ENCODE measurements at regions not wholly inside any gene's neighbourhood (a gene's known extent, or its start where the extent isn't known, plus 50 kb on each side); places are given as distances from the start of the nearest gene placed in this dataset.
"Not testable (repeated sequence)": the region's sequence is repeated elsewhere in the genome, so short reads cannot be mapped to it uniquely, and the experiment has no call there.

DNA sequence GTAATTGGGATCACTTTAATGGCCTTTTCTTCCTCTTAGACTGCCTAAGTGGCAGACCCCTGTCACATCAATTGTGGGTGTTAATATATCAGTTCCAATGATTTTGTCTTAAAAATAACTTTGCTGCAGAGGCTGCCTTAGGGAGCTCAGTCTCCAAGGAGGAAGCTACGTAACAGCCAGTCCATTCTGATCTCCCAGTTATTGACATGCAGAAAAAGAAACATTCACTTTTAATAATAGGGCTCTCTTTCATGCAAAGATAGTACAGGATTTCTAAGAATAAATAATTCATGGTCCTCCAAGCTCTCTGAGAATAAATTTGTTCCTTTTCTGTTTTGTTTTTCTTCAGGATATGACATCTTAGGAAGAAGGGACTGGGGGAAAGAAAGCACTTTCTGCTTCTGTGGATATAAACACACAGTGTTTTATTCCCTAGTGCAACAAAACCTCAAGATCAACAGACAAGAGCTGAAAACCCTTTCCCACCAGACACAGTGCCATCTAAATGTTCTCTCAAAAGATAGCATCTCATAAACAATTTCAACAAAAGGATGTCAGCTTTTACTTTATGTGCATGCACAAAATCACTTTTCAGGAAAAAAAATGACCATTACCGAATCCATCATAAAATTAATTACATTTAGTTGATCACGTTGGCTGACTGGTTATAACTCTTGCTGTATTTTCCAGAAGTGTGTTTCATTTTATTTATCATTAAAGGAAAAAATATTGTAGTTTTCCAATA, 372.4 kb upstream of the SLC7A11 start:
- DNase-seq, result no peak

GRCh38 chr4:138612428-138612827, 370.3 kb upstream of the SLC7A11 start:
- DNase-seq, result no peak

DNA sequence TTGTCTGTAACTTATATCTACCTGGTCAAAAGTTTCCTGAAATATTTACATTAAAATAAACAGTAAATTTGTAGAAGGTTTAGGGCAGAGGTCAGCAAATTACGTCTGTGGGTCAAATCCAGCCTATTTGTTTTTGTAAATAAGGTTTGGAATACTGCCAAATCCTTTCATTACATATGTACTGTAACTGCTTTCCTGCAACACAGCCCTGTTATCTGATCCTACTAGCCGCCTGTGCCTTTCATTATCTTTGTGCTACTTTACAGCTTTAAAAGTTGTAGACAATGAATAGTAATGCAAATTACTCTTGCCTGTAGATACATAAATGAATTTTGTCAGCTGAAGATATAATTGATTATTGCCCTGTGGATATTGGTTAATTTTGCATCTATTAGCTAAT, 369.6 kb upstream of the SLC7A11 start:
- no peak for DNase-seq

DNA sequence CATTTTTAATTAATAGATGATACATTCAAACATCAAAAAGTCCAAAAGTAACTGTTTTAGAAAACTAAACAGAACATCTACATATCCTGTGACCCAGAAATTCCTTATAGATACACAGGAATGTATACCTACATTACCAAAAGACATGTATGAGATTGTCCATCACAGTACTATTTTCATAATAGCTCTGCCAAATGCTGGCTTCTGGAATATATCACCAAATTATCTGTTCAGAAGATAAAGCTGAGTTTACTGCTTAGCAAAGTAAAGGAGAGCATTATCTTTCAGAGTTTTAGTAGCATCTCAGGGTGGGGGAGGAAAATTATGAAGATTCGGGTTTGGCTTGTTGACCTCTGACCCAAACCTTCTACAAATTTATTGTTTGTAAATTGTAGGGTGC, 368.9 kb upstream of the SLC7A11 start:
- no peak for DNase-seq

DNA sequence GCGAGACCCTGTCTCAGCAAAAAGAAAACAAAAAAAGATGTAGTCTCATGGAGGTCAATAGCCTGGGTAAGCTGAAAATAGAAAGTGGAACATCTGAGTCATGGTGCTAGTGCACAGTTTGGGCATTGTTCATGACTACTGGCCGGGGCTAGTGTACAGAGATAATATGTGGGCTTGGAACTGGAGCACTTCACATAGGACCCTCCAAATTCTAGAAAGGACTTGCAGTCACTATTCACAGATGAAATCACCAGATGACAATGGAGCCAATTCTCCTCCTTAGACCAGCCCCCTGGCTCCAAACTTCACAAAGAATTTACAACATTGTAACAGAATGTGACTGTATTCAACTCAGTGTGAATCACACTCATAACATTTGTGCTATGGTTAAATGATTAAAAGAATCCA, 367.8 kb upstream of the SLC7A11 start:
- no peak for DNase-seq

GRCh38 chr4:138604556-138604955, 362.4 kb upstream of the SLC7A11 start:
- no peak for DNase-seq

- DNase-seq, result no peak
Observed at GRCh38 chr4:138602664-138603063, 360.5 kb upstream of the SLC7A11 start.

- DNase-seq, result no peak
Observed at GRCh38 chr4:138599965-138600364, 357.8 kb upstream of the SLC7A11 start.

- no peak for DNase-seq
Observed at GRCh38 chr4:138598226-138598625, 356.1 kb upstream of the SLC7A11 start.

DNA sequence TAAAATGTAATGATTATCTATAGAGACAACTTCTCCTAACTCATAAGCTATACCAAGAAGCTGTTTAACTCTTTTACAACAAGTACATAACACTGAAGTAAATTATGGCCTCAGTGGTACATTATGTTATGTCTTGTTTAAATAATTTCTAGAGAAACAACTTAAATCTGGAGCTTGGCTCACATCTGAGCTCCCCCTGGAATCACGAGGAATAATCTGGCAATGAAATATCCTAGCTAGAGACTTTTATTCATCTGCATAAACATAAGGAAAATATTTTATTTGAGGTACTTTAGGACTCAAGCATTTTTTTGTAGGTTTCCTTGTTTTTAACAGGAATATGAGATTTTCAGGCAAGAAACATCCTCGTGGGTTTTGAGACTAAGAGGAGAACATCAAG, 354.7 kb upstream of the SLC7A11 start:
- no peak for DNase-seq

DNA sequence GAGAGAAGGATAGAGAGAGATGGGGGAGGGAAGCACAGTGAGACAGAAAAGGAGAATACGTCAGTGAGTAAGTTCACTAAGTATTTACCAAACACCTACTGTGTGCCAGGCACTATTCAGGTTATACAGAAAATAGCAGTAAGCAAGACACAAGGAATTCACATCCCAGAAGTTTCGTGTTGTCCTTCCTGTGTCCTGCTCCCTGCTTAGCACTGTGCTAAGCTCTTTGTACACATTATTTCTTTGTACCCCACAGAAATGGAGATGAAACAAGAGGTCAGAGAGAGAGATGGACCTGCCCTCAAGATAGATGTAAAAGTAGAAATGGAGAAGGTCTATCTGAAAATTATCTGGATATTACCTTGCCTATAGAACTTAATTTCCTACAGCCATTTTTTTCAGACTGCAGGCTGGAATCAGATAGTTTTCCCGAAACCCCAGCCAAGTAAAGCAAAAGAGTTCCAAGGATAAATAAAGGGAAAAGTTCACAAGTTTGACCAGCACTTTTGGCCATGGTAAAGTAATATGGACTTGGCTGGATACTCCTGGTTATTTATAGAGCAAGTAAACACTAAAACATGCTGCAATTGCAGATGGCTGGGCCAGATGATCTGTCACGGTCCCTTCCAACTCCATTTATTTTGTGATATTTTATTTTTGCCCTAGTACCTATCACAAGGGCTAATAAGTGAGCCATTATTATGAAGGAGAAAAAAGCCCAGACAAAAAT, 353.7 kb upstream of the SLC7A11 start:
- peak; percentile 47 for DNase-seq

DNA sequence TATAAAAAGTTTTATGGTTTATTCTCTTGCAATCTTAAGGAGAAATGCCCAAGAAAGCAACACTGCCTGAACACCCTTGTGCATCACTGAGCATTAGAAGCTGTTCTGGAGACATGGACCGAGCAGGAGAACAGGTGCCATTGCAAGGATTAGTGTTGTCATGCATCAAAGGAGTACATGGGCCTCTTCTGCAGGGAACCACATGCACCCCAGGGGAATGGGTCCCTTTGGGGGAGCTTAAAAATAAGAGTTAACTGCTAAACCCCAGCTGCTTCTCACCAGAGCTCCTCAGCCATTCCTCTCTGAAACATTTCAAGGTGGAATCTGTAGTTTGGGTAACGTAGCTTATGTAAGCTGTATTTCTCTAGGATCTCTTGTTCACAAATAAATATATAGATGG, 353.0 kb upstream of the SLC7A11 start:
- no peak for DNase-seq

GRCh38 chr4:138592796-138593195, 350.6 kb upstream of the SLC7A11 start:
- DNase-seq, result no peak

DNA sequence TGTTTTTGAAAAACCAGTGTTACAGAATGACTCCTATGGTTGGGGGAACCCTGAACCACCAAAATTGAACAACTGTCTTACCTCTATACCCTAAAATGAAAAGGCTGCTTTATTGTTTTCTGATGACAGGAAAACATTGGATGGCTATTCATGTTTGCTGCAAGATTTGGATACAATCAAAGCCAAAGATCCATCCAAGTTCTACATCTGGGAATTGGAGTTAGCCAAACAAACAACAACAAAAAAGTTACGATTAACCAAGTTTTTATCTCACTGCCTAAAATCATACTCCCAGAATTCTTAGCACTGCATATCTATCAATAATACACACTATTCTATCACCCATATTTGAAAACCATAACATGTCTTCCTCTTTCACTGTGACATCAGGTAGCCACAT, 349.7 kb upstream of the SLC7A11 start:
- no peak for DNase-seq

DNA sequence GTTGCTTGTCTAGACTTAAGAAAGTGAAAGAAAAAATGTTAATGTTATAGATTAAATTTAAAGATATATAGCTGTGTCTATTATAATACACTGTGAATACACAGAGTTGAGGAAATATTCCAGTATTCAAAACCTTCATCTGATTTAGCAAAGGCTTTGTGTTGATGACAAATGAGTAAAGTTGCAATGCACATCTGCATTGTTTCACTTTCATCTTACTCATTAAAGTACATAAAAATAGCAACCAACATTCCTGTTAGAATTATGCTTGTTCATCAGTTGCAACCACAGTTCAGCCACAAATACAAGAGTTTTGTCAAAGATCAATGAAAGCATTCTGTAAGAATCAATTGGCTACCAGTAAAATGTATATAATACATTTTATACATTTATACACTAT, 346.4 kb upstream of the SLC7A11 start:
- DNase-seq, result no peak

- DNase-seq, result no peak
Observed at GRCh38 chr4:138579146-138579545, 337.0 kb upstream of the SLC7A11 start.

- not testable (repeated sequence) for DNase-seq
Observed at GRCh38 chr4:138577826-138578225, 335.7 kb upstream of the SLC7A11 start.

DNA sequence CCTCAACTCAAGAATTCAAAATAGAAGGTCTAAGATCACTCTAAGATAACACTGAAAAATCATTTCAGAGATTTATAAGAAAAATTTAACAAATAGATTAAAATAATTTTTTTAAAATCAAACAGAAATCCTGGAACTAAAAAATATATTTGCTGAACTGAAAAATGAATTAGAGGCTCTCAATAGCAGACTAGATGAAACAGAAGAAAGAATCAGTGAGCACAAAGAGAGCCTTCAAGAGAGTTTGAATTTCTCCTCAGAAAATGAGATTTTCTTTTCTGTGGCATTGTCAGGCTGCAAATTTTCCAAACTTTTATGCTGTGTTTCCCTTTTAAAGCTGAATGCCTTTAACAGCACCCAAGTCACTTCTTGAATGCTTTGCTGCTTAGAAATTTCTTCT, 335.0 kb upstream of the SLC7A11 start:
- no peak for DNase-seq

DNA sequence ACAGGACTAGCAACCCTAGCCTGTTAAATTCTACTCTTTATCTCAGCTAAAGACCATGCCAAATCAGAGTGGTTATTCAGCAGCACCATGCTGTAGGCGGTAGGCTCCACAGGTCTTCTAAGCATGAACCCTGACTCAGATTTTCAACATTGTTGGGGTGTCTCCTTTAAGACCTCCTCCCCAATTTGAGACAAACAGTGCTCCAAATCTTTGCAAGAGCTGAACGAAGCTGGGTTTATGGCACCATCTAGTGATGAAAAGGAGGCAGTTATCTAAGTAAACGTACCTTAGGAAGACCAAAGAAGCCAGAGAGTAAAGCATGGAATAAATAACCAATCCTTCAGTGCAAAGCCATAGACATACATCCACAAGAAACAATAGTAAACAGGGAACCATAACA, 334.5 kb upstream of the SLC7A11 start:
- no peak for DNase-seq

- DNase-seq, result no peak
Observed at GRCh38 chr4:138573246-138573645, 331.1 kb upstream of the SLC7A11 start.

GRCh38 chr4:138572007-138572406, 329.9 kb upstream of the SLC7A11 start:
- DNase-seq, result no peak

GRCh38 chr4:138567696-138568095, 325.5 kb upstream of the SLC7A11 start:
- no peak for DNase-seq

DNA sequence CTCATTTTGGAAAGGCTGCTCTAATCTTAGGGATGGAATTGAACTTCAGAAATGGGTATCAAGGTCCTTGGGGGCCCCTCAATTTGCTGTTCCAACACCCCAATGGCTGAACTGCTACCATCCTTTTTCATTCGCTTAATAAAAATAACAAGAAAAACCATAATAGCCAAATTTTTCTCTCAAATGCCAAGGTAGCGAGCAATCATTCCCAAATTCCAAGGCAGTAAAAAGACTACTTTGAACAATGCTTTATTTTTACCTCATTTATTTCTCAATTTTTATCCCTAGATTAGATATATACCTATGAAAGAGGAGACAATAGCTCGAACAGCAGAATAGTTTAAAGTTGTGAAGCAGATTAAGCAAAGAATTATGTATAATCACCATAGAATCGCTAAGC, 323.4 kb upstream of the SLC7A11 start:
- no peak for DNase-seq

DNA sequence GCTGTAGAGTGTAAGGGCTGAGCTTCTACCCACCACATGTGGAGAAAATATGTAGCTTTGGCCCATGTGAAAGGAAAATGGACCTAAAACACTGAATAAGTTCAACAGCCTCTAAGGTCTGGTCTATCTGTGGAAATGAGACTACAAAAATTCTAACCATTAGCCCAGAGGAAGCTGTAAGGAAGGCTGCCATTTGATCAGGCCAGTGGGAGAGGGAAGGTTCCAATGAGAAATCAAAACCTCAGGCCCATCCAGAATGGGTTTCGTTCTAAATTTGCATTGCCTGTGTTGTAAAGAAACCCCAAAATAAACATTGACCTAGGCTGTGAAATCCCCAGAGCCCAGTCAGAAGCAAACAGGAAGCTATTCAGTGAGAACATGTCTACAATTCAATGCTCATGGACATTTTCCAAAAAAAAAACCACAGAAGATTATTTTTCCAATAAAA, 320.4 kb upstream of the SLC7A11 start:
- no peak for DNase-seq

All from left kidney (tissue), 1 donor.